GM21825 (cell line): ENCODE measurements at regions not wholly inside any gene's neighbourhood (a gene's known extent, or its start where the extent isn't known, plus 50 kb on each side); places are given as distances from the start of the nearest gene placed in this dataset.
"Not testable (repeated sequence)": the region's sequence is repeated elsewhere in the genome, so short reads cannot be mapped to it uniquely, and the experiment has no call there.

Experiments used
- ATAC-seq: cut with Tn5 transposase; IDR thresholded peaks from one replicate; pipeline ENCODE4 v1.9.1; 2021; ENCODE audit warnings: mild to moderate bottlenecking, moderate library complexity; ENCODE audit not compliant: unreplicated experiment

DNA sequence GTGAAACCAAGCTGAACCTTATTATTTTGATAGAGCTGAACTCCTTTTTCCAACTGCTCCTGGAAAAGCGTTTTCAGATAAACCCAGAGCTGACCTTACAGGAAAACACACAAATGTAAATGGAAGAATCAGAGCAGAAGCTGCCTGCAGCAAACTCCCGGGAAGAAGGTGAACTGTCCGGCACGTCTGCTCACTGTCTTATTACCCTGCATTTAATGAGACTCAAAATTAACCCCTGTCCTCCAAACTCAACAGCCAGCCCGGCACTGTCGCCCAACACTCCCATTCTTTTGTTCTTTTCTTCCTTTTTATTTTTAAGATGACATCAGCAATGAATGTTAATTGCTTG lies 1046.9 kb upstream of the FLRT2 start:
- ATAC-seq: no peak

DNA sequence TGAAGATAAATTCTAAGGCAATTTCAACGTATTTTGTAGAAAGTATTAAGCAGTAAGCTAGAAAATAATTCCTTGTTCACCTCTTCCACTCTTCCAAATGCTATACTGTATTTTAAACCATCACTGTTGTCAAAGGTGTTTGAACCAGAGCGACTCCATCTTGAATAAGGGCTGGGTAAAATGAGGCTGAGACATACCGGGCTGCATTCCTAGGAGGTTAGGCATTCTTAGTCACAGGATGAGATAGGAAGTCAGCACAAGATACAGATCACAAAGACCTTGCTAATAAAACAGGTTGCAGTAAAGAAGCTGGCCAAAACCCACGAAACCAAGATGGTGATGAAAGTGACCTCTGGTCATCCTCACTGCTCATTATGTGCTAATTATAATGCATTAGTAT lies 1045.7 kb upstream of the FLRT2 start:
- ATAC-seq: not testable (repeated sequence)

DNA sequence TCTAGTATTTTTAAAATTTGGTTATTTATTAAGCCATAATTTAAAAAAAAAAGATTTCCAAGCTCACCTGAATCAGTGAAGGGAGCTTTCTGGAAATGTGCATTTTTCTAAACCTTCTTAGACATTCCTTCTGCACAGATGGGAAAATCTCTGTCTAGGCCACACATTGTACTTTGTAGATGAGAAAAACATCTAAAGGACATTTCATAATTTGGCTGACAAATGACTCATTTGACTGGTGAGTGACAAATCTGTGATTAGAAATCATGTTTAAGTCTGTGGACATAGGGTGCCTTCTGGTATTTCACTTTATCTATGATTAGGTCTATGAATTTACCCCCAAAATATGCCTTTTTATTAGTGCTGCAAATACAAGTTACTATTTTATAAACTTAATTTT lies 1044.9 kb upstream of the FLRT2 start:
- no peak for ATAC-seq

DNA sequence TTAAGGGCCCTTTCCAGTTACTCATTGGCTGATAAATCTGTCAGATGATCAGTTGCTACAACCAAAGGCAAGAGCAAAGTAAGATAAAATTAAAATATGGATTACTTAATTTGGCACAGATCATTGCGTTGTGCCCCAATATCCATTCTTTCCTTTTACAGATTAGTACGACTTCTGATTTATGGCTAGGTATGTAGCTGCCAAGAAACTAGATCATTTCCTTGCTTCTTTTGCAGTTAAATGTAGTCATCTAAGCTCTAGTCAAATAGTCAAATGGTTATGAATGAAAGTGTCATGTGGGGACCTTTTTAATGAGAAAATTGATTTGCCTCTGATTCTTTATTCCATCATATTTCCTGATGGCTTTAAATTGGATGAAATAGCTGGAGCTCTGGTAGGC lies 1039.9 kb upstream of the FLRT2 start:
- ATAC-seq: no peak

DNA sequence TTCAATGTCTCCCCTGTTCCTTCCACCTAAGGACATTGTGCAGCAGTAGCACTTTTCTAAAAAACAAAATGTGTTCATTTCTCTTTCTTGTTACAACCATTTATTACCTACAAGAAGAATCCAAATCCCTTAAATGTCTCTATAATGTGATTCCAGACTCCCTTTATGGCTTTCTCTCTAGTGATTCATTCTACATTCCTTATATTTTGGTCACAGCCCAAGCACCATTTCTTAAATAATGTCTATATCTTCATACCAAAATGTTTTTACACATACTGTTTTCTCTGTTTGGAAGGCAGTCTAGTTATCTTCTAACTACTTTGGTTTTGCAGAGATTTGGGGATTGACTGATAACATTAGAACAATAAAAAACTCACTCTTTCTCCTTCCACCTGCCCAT lies 1037.3 kb upstream of the FLRT2 start:
- no peak for ATAC-seq

DNA sequence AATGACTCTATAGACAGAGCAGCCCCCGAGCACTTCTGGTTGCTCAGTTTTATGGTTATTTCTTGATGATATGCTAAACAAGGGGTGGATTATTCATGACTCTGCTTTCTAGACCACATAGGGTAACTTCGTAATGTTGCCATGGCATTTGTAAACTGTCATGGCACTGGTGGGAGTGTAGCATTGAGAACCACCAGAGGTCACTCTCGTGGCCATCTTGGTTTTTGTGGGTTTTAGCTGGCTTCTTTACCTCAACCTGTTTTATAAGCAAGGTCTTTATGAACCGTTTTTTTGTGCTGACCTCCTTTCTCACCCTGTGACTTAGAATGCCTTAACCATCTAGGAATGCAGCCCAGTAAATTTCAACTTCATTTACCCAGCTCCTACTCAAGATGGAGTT lies 1036.2 kb upstream of the FLRT2 start:
- no peak for ATAC-seq

DNA sequence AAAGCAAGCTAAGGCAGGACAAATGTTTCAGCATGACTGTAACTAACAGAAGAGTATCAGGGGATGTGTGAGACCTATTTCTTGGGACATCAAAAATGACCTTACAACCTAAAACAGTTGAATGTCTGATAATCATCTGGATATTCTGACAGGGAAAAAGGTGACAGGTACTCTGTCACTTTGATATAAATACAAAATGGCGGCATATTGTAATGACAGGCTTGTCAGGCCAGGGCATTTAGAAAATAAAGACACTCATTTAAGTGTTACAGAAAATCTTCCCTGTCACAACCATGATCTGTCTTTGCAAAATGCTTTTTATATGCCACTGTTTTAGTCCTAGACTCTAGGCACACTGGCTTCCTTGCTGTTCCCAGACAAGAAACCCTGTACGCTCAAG lies 1033.3 kb upstream of the FLRT2 start:
- no peak for ATAC-seq

DNA sequence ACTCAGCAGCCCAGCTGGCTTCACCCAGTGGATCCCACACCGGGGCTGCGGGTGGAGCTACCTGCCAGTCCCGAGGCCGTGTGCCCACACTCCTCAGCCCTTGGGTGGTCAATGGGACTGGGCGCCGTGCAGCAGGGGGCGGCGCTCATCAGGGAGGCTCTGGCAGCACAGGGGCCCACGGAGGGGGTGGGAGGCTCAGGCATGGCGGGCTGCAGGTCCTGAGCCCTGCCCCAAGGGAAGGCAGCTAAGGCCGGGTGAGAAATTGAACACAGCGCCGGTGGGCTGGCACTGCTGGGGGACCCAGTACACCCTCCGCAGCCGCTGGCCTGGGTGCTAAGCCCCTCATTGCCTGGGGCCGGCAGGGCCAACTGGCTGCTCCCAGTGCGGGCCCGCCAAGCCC lies 1017.1 kb upstream of the FLRT2 start:
- ATAC-seq: not testable (repeated sequence)

DNA sequence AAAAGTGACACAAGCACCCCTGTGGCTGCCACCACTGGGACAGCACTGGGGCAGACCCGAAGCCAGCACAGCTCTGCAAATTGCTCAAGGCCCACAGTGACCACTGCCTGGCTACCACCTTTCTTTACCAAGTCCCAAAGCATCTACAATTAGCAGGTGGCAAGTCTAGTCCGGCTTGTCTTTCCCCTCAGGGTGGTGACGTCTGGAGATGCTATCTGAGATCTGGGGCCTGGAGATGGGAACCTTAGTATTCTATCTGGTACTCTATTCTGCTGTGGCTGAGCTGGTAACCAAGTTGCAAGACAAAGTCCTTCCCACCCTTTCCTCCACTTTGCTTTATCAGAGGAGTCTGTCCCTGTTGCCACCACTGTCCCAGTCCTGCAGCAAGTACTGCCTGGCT lies 1010.1 kb upstream of the FLRT2 start:
- no peak for ATAC-seq

DNA sequence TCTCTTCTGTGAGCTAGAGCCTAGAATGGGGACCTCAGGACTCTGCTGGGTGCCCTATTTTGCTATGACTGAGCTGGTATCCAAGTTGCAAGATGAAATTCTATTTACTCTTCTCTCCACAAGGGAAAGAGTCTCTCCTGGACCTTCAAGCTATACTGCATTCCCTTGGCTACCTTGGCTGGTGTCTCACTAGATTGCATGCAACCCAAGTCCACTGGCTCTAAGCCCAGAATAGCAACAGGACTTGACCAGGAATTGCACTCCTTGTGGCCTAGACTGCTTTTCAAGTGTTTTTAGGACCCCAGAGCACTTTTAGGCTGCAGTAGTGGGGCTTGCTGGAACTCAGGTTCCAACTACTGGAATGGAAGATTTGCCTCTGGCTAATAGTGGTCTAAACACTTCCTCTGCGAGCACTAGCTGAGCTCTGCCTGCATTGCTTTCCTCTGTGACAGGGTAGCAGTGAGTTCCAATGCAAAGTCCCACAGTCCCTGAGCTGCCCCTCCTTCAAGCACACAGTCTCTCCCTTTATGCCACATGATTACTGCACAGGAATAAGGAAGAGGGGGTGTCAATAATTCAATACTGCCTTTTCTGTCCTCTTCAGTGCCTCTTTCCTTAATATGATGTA lies 1009.1 kb upstream of the FLRT2 start:
- ATAC-seq: no peak

DNA sequence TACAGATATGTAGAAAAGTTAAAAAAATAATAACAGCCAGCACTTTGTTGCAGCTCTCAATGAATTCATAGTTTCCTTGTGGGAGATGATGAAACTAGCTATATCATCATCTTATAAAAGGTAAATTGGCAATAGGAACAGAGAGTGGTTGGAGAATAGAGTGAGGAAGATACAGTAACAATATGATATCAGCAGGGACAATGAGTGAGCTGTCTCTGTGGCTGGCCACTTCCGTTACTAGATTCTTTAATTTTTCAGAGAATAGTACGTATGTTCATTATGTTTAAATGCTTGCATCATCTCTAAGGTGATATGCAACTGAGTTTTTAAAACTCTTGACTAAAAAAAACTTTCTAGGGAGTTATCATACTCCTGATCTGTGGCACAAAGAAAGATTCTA lies 1006.2 kb upstream of the FLRT2 start:
- no peak for ATAC-seq

DNA sequence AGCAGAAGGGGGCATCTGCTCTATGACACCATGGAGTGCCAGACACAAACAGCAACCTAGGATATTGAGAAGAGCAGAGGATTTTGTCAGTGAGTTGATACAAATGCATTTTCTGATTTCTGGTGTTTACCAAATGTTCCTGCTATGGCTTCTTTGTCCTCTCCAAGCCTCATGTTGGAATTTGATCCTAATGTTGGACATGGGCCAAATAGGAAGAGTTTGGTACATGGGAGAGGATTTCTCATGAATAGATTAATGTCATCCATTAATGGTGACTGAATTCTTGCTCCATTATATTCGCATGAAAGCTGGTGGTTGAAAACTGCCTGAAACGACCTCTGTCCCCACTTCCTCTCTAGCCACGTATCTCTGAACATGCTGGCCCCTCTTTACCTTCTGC lies 1002.2 kb upstream of the FLRT2 start:
- no peak for ATAC-seq

DNA sequence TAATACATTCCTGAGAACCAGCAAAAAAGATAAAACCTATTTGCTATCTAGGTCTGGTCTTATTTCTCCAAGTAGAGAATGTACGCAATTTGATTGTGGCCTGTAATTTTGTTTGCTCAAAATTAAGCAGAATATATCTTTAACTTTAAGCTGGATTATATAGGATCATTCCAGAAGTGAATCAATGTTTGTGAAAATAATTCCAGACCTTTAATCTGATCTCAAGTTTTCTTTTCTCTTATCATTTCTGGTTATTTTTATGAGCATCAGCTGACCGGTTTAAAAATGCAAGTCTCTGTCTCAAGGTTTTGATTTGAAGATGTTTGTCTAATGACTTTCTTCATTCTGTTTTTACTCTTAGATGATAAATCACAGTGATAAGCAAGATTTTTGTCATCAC lies 997.9 kb upstream of the FLRT2 start:
- ATAC-seq: no peak

DNA sequence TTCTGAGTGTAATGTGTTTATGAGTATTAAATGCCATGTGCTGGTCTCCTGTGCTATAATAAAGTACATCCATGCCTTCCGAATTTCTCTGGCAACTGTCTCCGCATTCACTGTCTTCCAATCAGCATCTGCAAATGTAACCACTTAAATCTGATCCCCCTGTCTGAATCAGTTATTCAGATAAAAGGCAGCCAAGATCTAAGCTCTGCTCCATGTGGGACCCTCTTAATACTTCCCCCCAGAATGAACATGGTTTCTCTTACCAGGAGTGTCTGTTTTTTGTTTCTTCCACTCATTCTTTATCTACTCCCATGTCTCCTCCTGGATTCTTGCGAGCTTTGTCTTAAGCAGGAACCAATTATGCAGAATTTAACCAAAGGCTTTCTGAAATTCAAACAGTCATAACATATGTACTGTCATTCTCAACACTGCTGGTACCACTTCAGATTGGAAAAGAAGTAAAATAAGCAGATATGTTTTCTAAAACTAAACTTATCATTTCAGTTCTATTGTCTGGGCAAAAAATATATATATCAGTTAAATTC lies 996.7 kb upstream of the FLRT2 start:
- ATAC-seq: no peak

DNA sequence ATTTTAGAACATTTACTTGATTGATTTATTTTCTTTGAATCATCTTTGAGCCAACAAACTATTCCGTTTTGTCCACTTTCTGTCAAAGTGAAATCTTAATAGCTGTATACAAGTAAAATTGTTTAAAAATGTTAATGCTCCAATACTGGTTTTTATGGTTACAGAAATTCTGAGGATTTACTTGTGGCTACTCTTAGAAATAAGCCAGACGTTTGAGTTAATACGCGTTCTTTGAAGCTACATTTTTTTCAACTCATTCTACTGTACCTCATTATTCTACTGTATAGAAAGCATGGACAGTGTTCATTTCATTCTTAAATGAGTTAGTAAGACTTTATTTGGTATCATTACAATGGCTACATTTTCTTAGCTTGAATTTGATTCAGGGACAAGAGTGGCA lies 996.2 kb upstream of the FLRT2 start:
- no peak for ATAC-seq

DNA sequence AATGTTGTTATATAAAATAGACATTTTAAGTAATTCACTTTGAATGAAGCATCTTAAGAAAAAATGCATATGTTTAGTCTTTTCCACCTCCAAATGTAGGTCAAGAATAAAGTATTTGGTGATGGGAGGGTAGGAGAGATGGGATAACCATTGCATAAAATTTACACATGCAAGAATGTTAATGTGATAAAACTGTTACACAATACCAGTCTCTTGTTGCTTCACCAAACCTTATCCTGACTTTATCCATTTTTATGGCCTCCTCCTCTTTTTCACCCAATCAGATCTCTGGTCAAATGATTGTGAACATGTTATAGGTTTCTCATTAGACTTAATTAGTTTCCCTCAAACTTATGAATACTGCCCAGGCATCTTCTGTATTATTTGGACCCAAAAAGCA lies 994.5 kb upstream of the FLRT2 start:
- ATAC-seq: no peak

DNA sequence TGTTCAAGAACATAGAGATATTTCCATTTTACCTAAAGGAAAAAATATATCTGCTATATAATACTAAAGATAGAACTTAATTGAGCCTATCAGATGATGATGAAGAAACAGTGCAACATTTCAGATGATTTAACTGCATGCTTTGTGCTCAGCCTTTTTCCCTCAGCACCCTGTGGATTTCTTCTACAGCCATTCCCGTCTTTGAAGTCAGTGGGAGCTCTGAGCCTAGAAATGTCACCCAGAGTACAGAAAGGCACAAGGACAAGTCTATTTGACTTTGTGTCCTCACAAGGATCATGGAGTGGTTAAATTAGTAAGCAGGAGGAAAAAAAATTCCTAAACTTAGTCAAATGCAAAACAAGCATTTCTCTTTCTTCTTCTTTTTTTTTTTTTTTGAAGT lies 994.0 kb upstream of the FLRT2 start:
- ATAC-seq: no peak

DNA sequence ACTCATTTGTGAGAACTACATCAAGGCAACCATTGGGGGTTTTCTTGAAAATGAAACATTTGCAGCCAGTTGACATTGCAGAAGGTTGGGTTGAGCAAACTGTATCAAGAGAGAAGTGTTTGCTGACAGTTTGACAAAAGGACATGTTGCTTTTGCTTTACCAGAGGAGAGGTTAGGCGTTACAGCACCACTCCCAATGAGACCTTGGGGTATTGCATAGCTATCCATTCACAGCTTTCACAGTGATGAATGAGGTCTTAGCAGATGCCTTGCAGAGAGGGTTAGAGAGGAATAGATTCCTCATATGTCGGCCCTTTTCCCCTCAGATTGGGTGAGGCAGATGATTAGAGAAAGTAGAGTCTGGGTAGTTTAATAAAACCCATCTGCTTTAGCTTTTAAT lies 988.9 kb upstream of the FLRT2 start:
- no peak for ATAC-seq

DNA sequence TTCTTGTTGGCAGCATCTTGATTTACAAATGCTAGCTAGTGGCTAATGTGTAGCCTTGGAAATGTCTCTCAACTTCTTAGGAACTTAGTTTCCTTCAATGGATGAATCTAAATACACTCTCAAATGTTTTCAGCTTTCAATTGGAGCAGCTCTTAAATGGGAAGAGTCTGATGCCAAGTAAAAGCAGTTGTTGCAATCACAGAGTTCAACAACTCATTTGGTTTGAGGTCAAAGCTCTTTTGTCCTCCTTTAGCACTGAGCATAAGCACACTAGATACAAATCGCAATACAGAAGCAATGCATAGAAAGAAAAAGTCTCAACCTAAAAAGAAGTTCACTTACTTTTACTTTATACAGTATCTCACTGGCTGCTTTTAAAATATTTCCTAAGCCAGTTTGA lies 986.1 kb upstream of the FLRT2 start:
- no peak for ATAC-seq

DNA sequence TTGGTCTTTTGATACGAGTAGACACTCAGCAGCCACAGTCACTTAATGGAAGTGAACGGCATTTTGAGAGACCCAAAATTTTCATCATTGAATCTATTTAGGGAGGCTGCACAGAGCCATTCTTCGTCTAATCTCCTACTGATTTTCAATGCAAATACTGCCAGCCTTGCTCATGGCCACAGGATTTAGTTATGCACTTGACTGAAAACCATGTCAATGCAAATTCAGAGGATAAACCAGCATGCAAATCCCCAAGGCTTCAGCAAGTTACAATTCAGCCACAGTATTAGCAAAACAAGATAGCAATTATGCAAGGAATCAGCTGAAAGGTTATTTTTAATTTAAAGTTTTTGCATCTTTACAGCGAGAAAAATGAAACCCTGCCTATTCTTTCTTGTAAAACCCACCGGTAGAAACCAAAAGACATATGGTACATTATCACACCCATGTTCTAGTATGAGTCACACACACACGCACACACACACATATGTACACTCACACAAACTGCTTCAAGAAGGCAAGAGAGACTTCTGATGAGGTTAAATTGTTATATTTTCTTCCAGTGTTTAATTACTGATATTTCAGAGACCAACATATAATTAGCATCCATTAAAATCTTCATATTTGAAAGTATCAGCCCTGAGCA lies 985.3 kb upstream of the FLRT2 start:
- ATAC-seq: no peak

DNA sequence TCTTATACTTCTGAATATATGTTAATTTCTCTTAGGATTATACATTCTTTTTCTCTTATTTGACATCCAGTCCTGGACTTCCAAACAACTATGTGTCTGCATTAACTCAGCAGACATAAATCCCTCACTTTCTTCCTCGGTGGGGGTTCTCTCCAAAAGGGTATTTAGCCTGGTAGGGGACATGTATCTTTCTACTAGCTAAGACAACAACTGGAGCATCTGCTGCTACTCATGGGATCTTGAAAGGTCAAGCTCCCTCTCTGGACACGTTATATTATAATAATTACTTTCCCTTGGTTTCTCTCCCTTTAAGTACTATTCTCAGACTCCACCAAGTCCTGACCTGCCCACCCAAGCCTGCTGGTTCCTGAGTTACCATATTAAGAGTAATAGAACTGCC lies 983.7 kb upstream of the FLRT2 start:
- no peak for ATAC-seq

DNA sequence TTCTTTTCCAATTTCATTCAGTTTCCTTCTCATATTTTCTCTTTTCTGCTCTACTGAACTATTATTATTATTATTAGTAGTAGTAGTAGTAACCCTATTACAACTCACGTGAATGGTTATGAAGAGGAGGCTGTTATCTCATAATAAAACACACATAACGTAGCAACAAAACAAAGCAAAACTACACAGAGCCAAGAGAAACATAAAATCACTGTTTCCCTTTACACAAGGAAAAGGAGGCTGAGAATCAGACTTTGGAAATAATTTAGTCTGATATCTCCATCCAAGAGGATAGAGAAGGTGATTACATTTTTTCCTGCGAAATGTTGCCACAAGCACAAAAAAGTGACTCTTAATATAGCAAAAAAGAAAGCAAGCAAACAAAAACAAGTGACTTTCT lies 975.8 kb upstream of the FLRT2 start:
- ATAC-seq: no peak

DNA sequence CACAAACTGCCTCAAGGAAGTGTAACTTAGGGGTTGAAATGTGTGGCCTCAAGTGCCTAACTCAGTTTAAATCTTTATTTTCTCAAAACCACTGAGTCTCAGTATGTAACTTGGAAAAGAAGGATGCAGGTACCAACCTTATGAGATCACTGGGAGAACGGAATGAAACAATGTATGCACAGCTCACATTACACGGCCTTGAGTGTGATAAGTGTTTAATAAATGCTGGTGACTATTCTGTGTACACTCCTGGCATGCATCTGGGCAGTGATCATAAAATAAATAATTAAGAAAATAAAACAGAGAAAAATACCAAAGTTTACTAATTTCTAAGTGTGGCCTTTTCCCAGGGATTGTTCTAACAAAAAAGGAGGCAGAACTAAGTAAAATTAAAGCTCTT lies 974.5 kb upstream of the FLRT2 start:
- ATAC-seq: no peak
